Effector memory CD8-positive, alpha-beta T cell (primary cell): ENCODE measurements at regions not wholly inside any gene's neighbourhood (a gene's known extent, or its start where the extent isn't known, plus 50 kb on each side); places are given as distances from the start of the nearest gene placed in this dataset.
"Not testable (repeated sequence)": the region's sequence is repeated elsewhere in the genome, so short reads cannot be mapped to it uniquely, and the experiment has no call there.

Source experiments
- ATAC-seq: fragments of 150-1000 bp; cut with Tn5 transposase; replicated peaks from 2 replicates; pipeline ENCODE4 v1.10.0; 2021; ENCODE audit warnings: mild to moderate bottlenecking, moderate library complexity
- DNase-seq, 3 experiments: peaks; one replicate each; pipeline ENCODE4 v3.0.0; 2021
- H3K27ac Mint-ChIP-seq, 2 donors: one replicate each; pipeline ENCODE4 v1.8.0; 2022; ENCODE audit warnings: mild to moderate bottlenecking in 2 of 2, mixed read lengths in 2 of 2, moderate library complexity in 2 of 2
- H3K27me3 Mint-ChIP-seq, 2 donors: one replicate each; pipeline ENCODE4 v1.8.0; 2022; ENCODE audit warnings: mixed read lengths in 2 of 2
- H3K36me3 Mint-ChIP-seq: one replicate; pipeline ENCODE4 v1.8.0; 2022; ENCODE audit warnings: mild to moderate bottlenecking, moderate library complexity, mixed read lengths; ENCODE audit not compliant: insufficient read depth
- H3K4me1 Mint-ChIP-seq, 2 donors: one replicate each; pipeline ENCODE4 v1.8.0; 2022; ENCODE audit warnings: low read depth in 2 of 2, mixed read lengths in 2 of 2
- H3K4me3 Mint-ChIP-seq, 2 donors: one replicate each; pipeline ENCODE4 v1.8.0; 2022; ENCODE audit warnings: mild to moderate bottlenecking in 2 of 2, mixed read lengths in 2 of 2, moderate library complexity in 2 of 2
- H3K9me3 Mint-ChIP-seq, 2 donors: one replicate each; pipeline ENCODE4 v1.8.0; 2022; ENCODE audit warnings: mixed read lengths in 2 of 2

DNA sequence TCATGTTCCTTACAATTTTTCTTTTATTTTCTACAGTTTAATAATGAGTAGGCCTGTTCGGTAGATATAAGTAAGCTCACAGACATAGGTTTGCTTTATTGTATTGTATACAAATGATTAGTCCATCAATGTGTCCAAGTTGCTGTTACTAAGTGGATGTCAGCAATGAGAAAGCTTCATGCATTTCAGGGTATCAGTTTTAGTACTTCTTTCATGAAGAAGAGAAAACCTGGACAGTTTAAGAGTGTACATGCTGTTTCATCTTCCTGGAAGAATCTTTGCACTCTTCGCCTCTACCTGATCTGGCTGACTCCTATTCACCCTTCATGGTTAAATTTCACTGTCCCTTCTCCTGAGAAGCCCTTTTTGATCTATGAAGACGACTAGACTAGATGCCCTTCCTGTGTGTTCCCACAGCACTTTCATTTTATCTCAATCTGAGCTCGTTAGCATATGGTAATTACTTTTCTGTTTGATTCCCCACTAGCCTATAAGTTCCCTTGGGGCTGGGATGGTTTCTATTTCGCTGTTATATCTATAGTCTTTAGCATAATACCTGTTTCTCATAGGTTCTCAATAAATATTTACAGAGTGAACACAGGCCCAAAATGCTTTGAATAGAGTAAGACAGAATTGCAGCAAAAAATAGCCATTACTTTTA, 70.7 kb downstream of the CETN3 start:
- peaks cover 0 to 2% of the 10 kb centered on the region in 2 donors for H3K4me1 Mint-ChIP-seq
- peaks cover 3% of the 10 kb centered on the region for H3K36me3 Mint-ChIP-seq
- no peak overlapping the region for H3K4me3 Mint-ChIP-seq
- ATAC-seq: no peak
- H3K9me3 Mint-ChIP-seq: no peaks in the 10 kb centered on the region
- DNase-seq: no peak
- H3K27ac Mint-ChIP-seq: no peak overlapping the region
- peaks cover 20 to 27% of the 10 kb centered on the region in 2 donors for H3K27me3 Mint-ChIP-seq

DNA sequence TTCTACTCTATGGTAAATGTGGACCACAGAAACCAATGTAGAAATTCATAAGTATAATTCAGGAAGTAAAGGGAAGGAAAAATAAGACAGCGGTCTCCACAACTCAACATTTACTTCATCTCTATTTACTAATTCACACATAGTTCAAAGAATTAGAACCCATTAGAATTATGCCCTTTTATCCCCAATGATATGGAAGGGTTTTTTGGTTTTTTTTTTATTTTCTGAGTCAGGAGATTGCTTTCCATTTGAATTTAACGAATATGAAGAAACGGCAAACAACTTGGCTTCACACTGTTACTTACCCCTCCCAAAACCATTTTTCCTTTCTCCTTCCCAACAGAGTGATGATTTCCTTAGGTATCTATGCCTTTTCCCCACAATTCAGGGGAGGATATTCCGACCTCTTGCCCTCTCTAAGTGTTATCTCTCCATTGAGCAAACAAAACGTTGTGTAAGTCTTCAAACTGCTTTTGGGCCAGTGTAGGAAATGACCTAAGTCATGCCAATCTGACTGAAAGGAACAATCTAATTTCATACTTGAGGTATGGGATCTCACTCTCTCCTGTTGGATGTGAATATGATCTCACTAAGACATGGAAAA, 72.0 kb downstream of the CETN3 start:
- DNase-seq (no peak), ATAC-seq (no peak)
- Mint-ChIP-seq H3K9me3 (no peaks in the 10 kb centered on the region), H3K36me3 (no peaks in the 10 kb centered on the region), H3K27ac (no peak overlapping the region), H3K27me3 (peaks cover 16 to 21% of the 10 kb centered on the region in 2 donors), H3K4me3 (no peak overlapping the region), H3K4me1 (peaks cover 0 to 2% of the 10 kb centered on the region in 2 donors)

DNA sequence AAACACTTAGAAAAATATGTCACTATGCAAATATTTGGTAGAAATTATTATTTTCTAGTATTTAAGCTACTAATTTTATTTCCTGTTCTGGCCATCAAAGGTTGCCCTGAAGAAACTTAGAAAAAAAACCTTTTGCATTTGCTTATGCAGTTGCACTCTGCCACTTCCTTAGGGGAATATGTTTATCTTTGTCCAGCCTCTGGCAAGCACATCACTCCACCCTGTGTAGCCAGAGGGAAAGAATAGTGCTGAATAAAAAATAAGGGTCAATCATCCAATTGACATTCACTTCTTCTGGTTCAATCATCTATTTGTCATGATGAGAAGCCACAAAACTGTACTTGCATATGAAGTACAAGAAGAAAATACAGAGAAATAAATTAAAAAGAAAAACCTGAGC, 72.8 kb downstream of the CETN3 start:
- DNase-seq (no peak), ATAC-seq (no peak)
- H3K9me3 Mint-ChIP-seq: no peaks in the 10 kb centered on the region
- H3K27ac Mint-ChIP-seq: no peak overlapping the region
- H3K36me3 Mint-ChIP-seq: no peaks in the 10 kb centered on the region
- peaks cover 0 to 2% of the 10 kb centered on the region in 2 donors for H3K4me1 Mint-ChIP-seq
- H3K27me3 Mint-ChIP-seq: peaks cover 21 to 27% of the 10 kb centered on the region in 2 donors
- H3K4me3 Mint-ChIP-seq: no peak overlapping the region

DNA sequence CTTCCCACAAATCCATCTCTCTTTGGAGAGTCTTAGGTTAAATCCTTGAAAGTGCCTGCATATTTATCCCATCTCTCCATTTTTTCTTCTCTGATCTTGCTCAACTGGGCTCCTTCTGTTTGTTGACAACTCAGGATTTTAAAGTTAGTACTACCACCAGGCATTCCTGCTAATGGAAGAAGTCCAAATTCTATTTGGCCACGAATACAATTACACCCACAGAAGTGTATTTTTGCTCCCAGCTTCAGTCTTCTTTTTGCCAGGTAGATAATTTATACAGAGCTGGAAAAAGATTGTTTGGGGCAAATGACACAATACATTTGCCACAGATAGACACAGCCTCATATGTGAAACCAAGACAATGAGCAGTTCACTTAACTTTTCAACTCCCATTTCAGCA, 74.8 kb downstream of the CETN3 start:
- H3K4me1 Mint-ChIP-seq: peaks cover 0 to 2% of the 10 kb centered on the region in 2 donors
- peaks cover 21 to 27% of the 10 kb centered on the region in 2 donors for H3K27me3 Mint-ChIP-seq
- no peak for DNase-seq
- H3K9me3 Mint-ChIP-seq: no peaks in the 10 kb centered on the region
- ATAC-seq: no peak
- no peaks in the 10 kb centered on the region for H3K36me3 Mint-ChIP-seq
- H3K27ac Mint-ChIP-seq: no peak overlapping the region
- H3K4me3 Mint-ChIP-seq: no peak overlapping the region

DNA sequence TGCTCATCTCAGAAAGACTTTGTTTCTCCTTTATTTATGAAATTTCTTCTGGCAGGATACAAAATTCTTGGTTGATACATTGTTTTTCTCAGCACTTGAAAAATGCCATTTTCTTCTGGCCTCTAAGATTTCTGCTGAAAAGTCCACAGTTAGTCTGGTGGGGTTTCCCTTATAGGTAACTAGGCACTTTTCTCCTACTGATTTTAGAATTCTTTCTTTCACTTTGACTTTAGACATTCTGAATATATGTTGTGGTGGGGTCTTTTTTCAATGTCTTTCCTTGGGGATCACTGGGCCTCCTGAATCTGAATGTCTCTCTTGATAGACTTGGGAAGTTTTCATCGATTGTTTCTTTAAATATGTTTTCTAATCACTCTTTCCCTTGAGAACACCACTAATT, 79.6 kb downstream of the CETN3 start:
- H3K27ac Mint-ChIP-seq: no peak overlapping the region
- ATAC-seq (no peak), DNase-seq (no peak)
- H3K36me3 Mint-ChIP-seq: no peaks in the 10 kb centered on the region
- H3K4me1 Mint-ChIP-seq: no peaks in the 10 kb centered on the region
- H3K9me3 Mint-ChIP-seq: no peaks in the 10 kb centered on the region
- peaks cover 15 to 22% of the 10 kb centered on the region in 2 donors for H3K27me3 Mint-ChIP-seq
- H3K4me3 Mint-ChIP-seq: no peak overlapping the region

DNA sequence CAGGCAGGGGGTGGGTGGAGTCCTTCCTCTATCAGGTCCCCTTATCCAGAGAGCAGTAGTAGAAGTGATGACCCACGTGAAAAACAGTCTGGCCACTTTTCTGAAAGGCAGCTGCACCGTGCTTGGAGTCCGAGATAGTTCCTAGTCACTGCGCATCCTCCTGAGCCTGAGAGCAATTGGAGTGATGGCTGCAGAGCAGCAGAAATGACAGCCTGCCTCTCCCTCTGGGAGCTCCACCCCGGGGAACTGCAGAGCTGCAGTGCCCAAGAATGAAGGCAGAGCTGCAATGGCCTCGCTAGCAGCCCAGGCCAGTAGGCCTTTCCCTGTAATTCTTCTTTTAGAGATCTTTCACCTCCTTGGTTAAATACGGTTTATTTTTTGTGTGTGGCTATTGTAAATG, 82.6 kb downstream of the CETN3 start:
- peaks cover 0 to under 1% of the 10 kb centered on the region in 2 donors for H3K9me3 Mint-ChIP-seq
- H3K4me1 Mint-ChIP-seq: no peaks in the 10 kb centered on the region
- no peak for ATAC-seq
- H3K36me3 Mint-ChIP-seq: no peaks in the 10 kb centered on the region
- H3K4me3 Mint-ChIP-seq: no peak overlapping the region
- no peak for DNase-seq
- H3K27me3 Mint-ChIP-seq: peaks cover 5 to 10% of the 10 kb centered on the region in 2 donors
- no peak overlapping the region for H3K27ac Mint-ChIP-seq

DNA sequence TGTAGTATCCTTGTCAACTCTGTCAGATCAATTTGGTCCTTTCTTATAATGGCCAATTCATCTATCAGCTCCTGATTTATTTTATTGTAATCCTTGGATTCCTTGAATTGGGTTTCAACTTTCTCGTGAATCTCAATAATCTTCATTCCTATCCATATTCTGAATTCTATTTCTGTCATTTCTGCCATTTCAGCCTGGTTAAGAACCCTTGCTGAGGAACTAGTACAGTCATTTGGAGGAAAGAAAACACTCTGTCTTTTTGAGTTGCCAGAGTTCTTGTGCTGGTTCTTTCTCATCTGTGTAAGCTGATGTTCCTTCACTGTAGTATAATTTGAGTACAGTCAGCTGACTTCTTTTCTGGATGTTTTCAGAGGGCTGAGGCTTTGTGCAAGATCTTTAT, 84.5 kb downstream of the CETN3 start:
- no peak for ATAC-seq

DNA sequence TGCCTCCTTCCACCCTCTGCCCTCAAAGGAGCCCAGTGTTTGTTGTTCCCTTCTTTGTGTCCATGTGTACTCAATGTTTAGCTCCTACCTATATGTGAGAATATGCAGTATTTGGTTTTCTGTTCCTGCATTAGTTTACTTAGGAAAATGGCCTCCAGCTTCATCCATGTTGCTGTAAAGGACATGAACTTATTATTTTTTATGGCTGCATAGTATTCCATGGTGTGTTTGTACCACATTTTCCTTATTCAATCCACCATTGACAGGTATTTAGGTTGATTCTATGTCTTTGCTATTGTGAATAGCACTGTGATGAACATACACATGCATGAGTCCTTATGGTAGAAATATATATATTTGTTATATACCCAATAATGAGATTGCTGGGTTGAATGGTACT, 89.2 kb downstream of the CETN3 start:
- H3K4me3 Mint-ChIP-seq, H3K4me1 Mint-ChIP-seq, H3K27ac Mint-ChIP-seq, DNase-seq, ATAC-seq, H3K36me3 Mint-ChIP-seq, H3K27me3 Mint-ChIP-seq: not testable (repeated sequence)
- H3K9me3 Mint-ChIP-seq: peaks cover 0 to 11% of the 10 kb centered on the region in 2 donors

More for the DNA sequence above, 84.5 kb downstream of the CETN3 start:
- Mint-ChIP-seq H3K27ac (no peak overlapping the region), H3K27me3 (peaks cover 5 to 9% of the 10 kb centered on the region in 2 donors), H3K4me3 (no peak overlapping the region), H3K4me1 (no peaks in the 10 kb centered on the region), H3K36me3 (no peaks in the 10 kb centered on the region), H3K9me3 (peaks cover 0 to 11% of the 10 kb centered on the region in 2 donors)
- no peak for DNase-seq

DNA sequence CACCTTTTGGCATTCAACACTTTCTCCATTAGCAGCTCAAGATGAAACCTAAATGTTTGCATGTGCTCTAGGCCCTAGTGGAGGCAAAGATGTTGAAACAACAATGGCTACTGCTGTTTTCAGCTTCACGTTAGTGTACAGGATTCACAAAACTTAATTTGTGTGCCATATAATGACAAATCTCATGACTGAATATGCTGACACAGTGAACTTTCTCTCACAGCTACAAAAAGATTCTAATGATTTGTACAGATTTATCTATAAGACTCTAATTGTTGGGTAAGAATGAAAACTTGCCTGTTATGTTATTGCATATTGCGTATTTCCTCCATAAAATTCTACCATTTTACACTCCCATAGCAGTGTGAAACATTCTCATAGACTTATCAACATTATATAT, 97.5 kb downstream of the CETN3 start:
- DNase-seq: no peak
- Mint-ChIP-seq H3K27ac (no peak overlapping the region), H3K9me3 (no peaks in the 10 kb centered on the region), H3K4me1 (no peaks in the 10 kb centered on the region), H3K27me3 (no peaks in the 10 kb centered on the region), H3K4me3 (no peak overlapping the region), H3K36me3 (no peaks in the 10 kb centered on the region)
- ATAC-seq: no peak

DNA sequence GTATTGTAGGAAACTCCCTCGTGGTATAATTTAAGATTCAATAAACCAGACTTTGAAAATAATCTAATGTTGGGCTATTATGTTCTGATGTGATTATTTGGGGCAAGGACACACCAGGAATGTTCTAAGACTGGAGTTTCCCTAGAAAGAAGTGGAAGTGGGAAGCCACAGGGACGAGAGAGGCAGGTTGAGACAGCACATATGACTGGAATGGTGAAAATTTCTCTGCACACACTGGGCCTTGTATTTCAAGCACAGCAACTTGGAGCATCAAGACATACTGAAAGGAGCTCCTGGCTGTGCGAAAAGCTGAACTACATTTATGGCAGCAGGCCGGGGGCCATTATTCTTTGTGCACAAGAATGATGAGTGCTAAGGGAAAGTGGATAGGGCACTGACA, 98.2 kb downstream of the CETN3 start:
- no peaks in the 10 kb centered on the region for H3K27me3 Mint-ChIP-seq
- ATAC-seq (no peak), DNase-seq (no peak)

DNA sequence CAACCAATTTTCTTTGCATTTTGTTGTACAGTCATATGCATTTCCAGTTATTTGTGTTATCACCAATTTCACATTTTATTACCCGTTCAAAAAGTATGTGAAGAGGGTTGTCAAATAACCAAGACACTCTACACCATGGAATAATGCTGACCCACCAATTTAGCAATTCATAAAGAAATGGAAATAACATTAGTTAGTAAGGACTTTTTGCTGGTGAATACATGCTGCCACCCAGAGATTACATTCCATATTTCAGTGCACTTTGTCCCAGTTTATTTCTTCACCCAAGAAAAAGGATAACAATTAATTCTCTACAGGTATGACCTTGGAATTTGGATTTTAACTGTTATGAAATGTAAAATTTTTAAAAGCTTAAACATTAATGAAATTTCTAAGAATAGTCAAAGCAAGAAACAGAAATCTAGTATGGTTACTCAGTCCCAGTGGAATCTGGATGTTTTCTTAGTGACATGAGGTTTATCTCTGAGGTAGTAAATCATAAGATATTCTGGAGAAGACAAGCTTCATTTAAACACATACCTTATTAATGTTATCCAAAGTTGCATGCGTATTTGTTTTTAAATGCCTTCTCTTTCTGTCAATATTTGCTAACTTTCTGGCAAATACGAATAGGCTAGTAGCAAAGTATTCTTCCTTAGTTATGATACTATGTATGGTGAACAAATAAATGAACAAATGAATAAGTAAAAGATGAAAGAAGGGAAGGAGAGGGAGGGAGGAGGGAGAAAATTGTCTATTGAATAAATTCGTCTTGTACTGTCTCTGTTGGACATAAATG, 100.6 kb downstream of the CETN3 start:
- no peak for ATAC-seq
- H3K36me3 Mint-ChIP-seq: no peaks in the 10 kb centered on the region
- no peaks in the 10 kb centered on the region for H3K9me3 Mint-ChIP-seq
- H3K27ac Mint-ChIP-seq: no peak overlapping the region
- no peaks in the 10 kb centered on the region for H3K27me3 Mint-ChIP-seq
- H3K4me3 Mint-ChIP-seq: no peak overlapping the region
- DNase-seq: no peak
- no peaks in the 10 kb centered on the region for H3K4me1 Mint-ChIP-seq

More for the DNA sequence above, 98.2 kb downstream of the CETN3 start:
- no peaks in the 10 kb centered on the region for H3K9me3 Mint-ChIP-seq
- no peaks in the 10 kb centered on the region for H3K4me1 Mint-ChIP-seq
- no peak overlapping the region for H3K4me3 Mint-ChIP-seq
- H3K36me3 Mint-ChIP-seq: no peaks in the 10 kb centered on the region
- no peak overlapping the region for H3K27ac Mint-ChIP-seq

DNA sequence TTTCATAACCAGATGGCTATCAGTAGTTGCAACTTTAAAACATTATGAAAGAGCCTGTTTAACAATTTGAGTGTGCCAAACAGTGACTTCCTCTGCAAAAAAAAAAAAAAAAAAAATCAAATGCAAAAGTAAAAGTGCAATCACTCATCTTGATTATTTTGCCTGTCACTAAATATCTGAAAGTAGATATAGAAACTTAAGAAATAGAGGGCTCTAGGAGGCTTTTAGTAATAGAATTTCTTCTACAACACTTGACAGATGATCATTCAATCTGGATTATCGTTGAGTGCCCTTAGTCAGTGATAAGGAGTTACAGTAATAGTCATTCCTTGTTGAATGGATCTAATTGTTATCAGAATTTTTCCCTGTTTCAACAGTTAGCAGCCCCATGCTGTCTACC, 101.8 kb downstream of the CETN3 start:
- Mint-ChIP-seq H3K27ac (no peak overlapping the region), H3K27me3 (no peaks in the 10 kb centered on the region), H3K9me3 (no peaks in the 10 kb centered on the region), H3K4me3 (no peak overlapping the region), H3K36me3 (no peaks in the 10 kb centered on the region), H3K4me1 (no peaks in the 10 kb centered on the region)
- no peak for ATAC-seq
- no peak for DNase-seq

DNA sequence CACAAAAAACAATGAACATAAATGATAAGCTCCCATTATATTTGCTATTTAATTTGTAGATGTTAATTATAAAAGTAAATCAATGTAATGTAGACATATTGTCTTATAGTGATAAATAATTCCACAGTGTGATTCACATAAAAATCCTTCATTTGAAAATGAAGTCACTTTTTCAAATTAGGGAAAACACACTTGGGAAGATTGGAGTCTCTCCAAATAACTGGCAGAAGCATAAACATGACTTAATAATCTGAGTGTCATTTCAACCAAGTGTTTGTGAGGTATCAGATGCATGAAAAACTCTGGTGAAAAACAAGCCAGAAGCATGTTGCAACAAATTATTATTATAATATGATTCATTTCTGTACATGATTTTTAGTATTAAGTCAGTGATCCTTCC, 102.2 kb downstream of the CETN3 start:
- no peaks in the 10 kb centered on the region for H3K9me3 Mint-ChIP-seq
- H3K4me1 Mint-ChIP-seq: no peaks in the 10 kb centered on the region
- no peak for ATAC-seq
- DNase-seq: no peak
- no peaks in the 10 kb centered on the region for H3K36me3 Mint-ChIP-seq
- no peak overlapping the region for H3K27ac Mint-ChIP-seq
- H3K4me3 Mint-ChIP-seq: no peak overlapping the region
- H3K27me3 Mint-ChIP-seq: no peaks in the 10 kb centered on the region

DNA sequence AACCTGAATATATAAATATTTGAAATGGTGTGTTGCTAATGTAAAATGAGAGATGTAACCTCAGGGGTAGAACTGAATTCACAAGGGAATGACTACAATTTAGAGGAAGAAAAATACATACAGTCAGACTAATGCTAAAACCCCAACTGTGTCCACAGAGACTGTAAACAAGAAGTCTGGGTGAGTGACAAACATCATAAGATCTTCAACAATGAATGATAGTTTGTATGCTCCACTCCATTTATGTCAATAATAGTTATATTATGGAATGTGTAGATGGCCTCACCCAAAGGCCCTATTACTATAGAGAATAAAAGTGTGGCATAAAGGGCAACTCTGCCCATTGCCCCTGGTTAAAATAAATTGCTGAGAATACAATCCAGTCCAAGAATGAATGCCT, 102.9 kb downstream of the CETN3 start:
- no peaks in the 10 kb centered on the region for H3K9me3 Mint-ChIP-seq
- H3K4me3 Mint-ChIP-seq: no peak overlapping the region
- H3K36me3 Mint-ChIP-seq: no peaks in the 10 kb centered on the region
- ATAC-seq: no peak
- H3K27me3 Mint-ChIP-seq: no peaks in the 10 kb centered on the region
- DNase-seq: no peak
- no peaks in the 10 kb centered on the region for H3K4me1 Mint-ChIP-seq
- H3K27ac Mint-ChIP-seq: no peak overlapping the region
